Transverse colon (tissue), 4 donors: ENCODE measurements at regions not wholly inside any gene's neighbourhood (a gene's known extent, or its start where the extent isn't known, plus 50 kb on each side); places are given as distances from the start of the nearest gene placed in this dataset.

Source experiments
- CTCF ChIP-seq, 5 experiments: fragments of 200-600 bp in 3 of 5; fragments of 450-650 bp in 2 of 5; sonication (generic) in 3 of 5; IDR thresholded peaks; 1 replicate in 2 of 5; 2 replicates in 3 of 5; pipeline ENCODE4 v1.5.1; 2016 to 2017; ENCODE audit warnings: antibody characterized with exemption in 5 of 5, inconsistent platforms in 3 of 5, mild to moderate bottlenecking in 2 of 5, moderate library complexity in 1 of 5
- POLR2A ChIP-seq: fragments of 450-650 bp; IDR thresholded peaks from one replicate; pipeline ENCODE4 v1.6.1; 2016; ENCODE audit warnings: antibody characterized with exemption, mild to moderate bottlenecking, moderate library complexity
- POLR2AphosphoS5 ChIP-seq, 3 donors: sonication (generic); formaldehyde crosslinking; IDR thresholded peaks; one replicate each; pipeline ENCODE4 v1.6.1; 2016; ENCODE audit warnings: antibody characterized with exemption in 3 of 3

GRCh38 chr4:28883211-28883610 is 1837.0 kb upstream of the PCDH7 start:
- TF ChIP-seq POLR2A: no peak
- TF ChIP-seq CTCF (IDR thresholded peaks at IDR 0.05): no peak
- TF ChIP-seq POLR2AphosphoS5 (IDR thresholded peaks at IDR 0.05): no peak
